Cardiac muscle cell (in vitro differentiated cells and primary cell): ENCODE measurements at regions not wholly inside any gene's neighbourhood (a gene's known extent, or its start where the extent isn't known, plus 50 kb on each side); places are given as distances from the start of the nearest gene placed in this dataset.

ENCODE experiments used
- DNase-seq, 2 donors: peaks; one replicate each; pipeline versions ENCODE4 v3.0.0 to v3.0.0-alpha.2; 2010 to 2017; ENCODE audit warnings: low read depth in 1 of 2, low spot score in 1 of 2
- H3K27ac ChIP-seq: fragments of 200-600 bp; sonication (generic); 2 replicates; pipeline ENCODE4 v1.5.1; 2016
- H3K27me3 ChIP-seq: fragments of 200-600 bp; sonication (generic); 2 replicates; pipeline ENCODE4 v1.6.0; 2016; ENCODE audit warnings: control low read depth
- H3K36me3 ChIP-seq: fragments of 200-600 bp; sonication (generic); 2 replicates; pipeline ENCODE4 v1.5.1; 2016; ENCODE audit warnings: control low read depth
- H3K4me1 ChIP-seq: fragments of 200-600 bp; sonication (generic); 2 replicates; pipeline ENCODE4 v1.8.1; 2017; ENCODE audit warnings: low read depth, mild to moderate bottlenecking, mixed run types
- H3K4me3 ChIP-seq: fragments of 200-600 bp; sonication (generic); 2 replicates; pipeline ENCODE4 v1.5.1; 2016; ENCODE audit warnings: mild to moderate bottlenecking
- H3K9me3 ChIP-seq: fragments of 200-600 bp; sonication (generic); 2 replicates; pipeline ENCODE4 v1.5.1; 2017; ENCODE audit warnings: low read depth, mild to moderate bottlenecking, control low read depth
- CTCF ChIP-seq: IDR thresholded peaks from 2 replicates; pipeline ENCODE4 v1.5.1; 2012; ENCODE audit warnings: low read depth, mild to moderate bottlenecking, low read length

GRCh38 chr6:141736104-141736503, 396.6 kb upstream of the GJE1 start:
- no peak for DNase-seq
- no peak for TF ChIP-seq CTCF
- Histone ChIP-seq H3K36me3 (no peaks in the 10 kb centered on the region), H3K27me3 (no peaks in the 10 kb centered on the region), H3K27ac (no peak overlapping the region), H3K4me1 (no peaks in the 10 kb centered on the region), H3K4me3 (no peak overlapping the region), H3K9me3 (no peaks in the 10 kb centered on the region)

GRCh38 chr6:141735126-141735525, 397.6 kb upstream of the GJE1 start:
- no peaks in the 10 kb centered on the region for H3K9me3 ChIP-seq
- H3K27me3 ChIP-seq: no peaks in the 10 kb centered on the region
- DNase-seq: no peak
- no peak for TF ChIP-seq CTCF
- no peak overlapping the region for H3K4me3 ChIP-seq
- H3K36me3 ChIP-seq: no peaks in the 10 kb centered on the region
- no peaks in the 10 kb centered on the region for H3K4me1 ChIP-seq
- no peak overlapping the region for H3K27ac ChIP-seq

- H3K36me3 ChIP-seq: no peaks in the 10 kb centered on the region
- TF ChIP-seq CTCF: no peak
- no peaks in the 10 kb centered on the region for H3K4me1 ChIP-seq
- H3K27me3 ChIP-seq: no peaks in the 10 kb centered on the region
- no peaks in the 10 kb centered on the region for H3K9me3 ChIP-seq
- H3K27ac ChIP-seq: no peak overlapping the region
- no peak for DNase-seq
- no peak overlapping the region for H3K4me3 ChIP-seq
Observed at GRCh38 chr6:141734071-141734840, 398.5 kb upstream of the GJE1 start.

- Histone ChIP-seq H3K9me3 (no peaks in the 10 kb centered on the region), H3K27me3 (no peaks in the 10 kb centered on the region), H3K27ac (no peak overlapping the region), H3K4me1 (no peaks in the 10 kb centered on the region), H3K4me3 (no peak overlapping the region), H3K36me3 (no peaks in the 10 kb centered on the region)
- DNase-seq: no peak
- no peak for TF ChIP-seq CTCF
Observed at GRCh38 chr6:141729146-141729545, 403.6 kb upstream of the GJE1 start.

- no peak overlapping the region for H3K4me3 ChIP-seq
- DNase-seq: no peak
- H3K4me1 ChIP-seq: no peaks in the 10 kb centered on the region
- H3K27ac ChIP-seq: no peak overlapping the region
- H3K36me3 ChIP-seq: no peaks in the 10 kb centered on the region
- no peaks in the 10 kb centered on the region for H3K27me3 ChIP-seq
- no peaks in the 10 kb centered on the region for H3K9me3 ChIP-seq
- no peak for TF ChIP-seq CTCF
Observed at GRCh38 chr6:141728330-141728729, 404.4 kb upstream of the GJE1 start.
